Activated CD8-positive, alpha-beta memory T cell treated with anti-CD3 and anti-CD28 coated beads, Interleukin-2, amount 50 U/mL, for 1 hour (primary cell): ENCODE measurements at regions not wholly inside any gene's neighbourhood (a gene's known extent, or its start where the extent isn't known, plus 50 kb on each side); places are given as distances from the start of the nearest gene placed in this dataset.
"Not testable (repeated sequence)": the region's sequence is repeated elsewhere in the genome, so short reads cannot be mapped to it uniquely, and the experiment has no call there.

Experiments
- DNase-seq: peaks from one replicate; pipeline ENCODE4 v3.0.0-alpha.2; 2020; ENCODE audit errors: extremely low read depth

GRCh38 chr12:90211017-90211416, 502.4 kb upstream of the ATP2B1 start:
- no peak for DNase-seq

GRCh38 chr12:90209029-90209428, 500.4 kb upstream of the ATP2B1 start:
- DNase-seq: no peak

- not testable (repeated sequence) for DNase-seq
Measured at GRCh38 chr12:90208379-90208778, 499.7 kb upstream of the ATP2B1 start.

GRCh38 chr12:90207799-90208198, 499.2 kb upstream of the ATP2B1 start:
- DNase-seq: no peak

GRCh38 chr12:90205165-90205564, 496.5 kb upstream of the ATP2B1 start:
- DNase-seq: no peak

- no peak for DNase-seq
Measured at GRCh38 chr12:90203556-90203955, 494.9 kb upstream of the ATP2B1 start.

- no peak for DNase-seq
Measured at GRCh38 chr12:90199006-90199405, 490.4 kb upstream of the ATP2B1 start.

GRCh38 chr12:90193500-90193899, 484.9 kb upstream of the ATP2B1 start:
- no peak for DNase-seq

GRCh38 chr12:90188857-90189256, 480.2 kb upstream of the ATP2B1 start:
- no peak for DNase-seq

- no peak for DNase-seq
Measured at GRCh38 chr12:90183201-90183600, 474.6 kb upstream of the ATP2B1 start.

- DNase-seq: no peak
Measured at GRCh38 chr12:90181216-90181615, 472.6 kb upstream of the ATP2B1 start.

GRCh38 chr12:90174956-90175355, 466.3 kb upstream of the ATP2B1 start:
- DNase-seq: no peak

GRCh38 chr12:90174198-90174510, 465.5 kb upstream of the ATP2B1 start:
- no peak for DNase-seq

- no peak for DNase-seq
Measured at GRCh38 chr12:90173499-90174197, 465.0 kb upstream of the ATP2B1 start.

- no peak for DNase-seq
Measured at GRCh38 chr12:90172524-90172923, 463.9 kb upstream of the ATP2B1 start.

GRCh38 chr12:90170740-90171139, 462.1 kb upstream of the ATP2B1 start:
- no peak for DNase-seq

- DNase-seq: no peak
Measured at GRCh38 chr12:90167518-90168208, 459.0 kb upstream of the ATP2B1 start.

GRCh38 chr12:90166671-90167070, 458.0 kb upstream of the ATP2B1 start:
- no peak for DNase-seq

GRCh38 chr12:90166012-90166411, 457.4 kb upstream of the ATP2B1 start:
- DNase-seq: no peak

GRCh38 chr12:90163975-90164374, 455.3 kb upstream of the ATP2B1 start:
- no peak for DNase-seq

- no peak for DNase-seq
Measured at GRCh38 chr12:90153827-90154226, 445.2 kb upstream of the ATP2B1 start.

GRCh38 chr12:90152897-90153624, 444.4 kb upstream of the ATP2B1 start:
- DNase-seq: no peak

- no peak for DNase-seq
Measured at GRCh38 chr12:90151491-90152015, 442.9 kb upstream of the ATP2B1 start.
